IMR-90 (cell line): ENCODE measurements at regions not wholly inside any gene's neighbourhood (a gene's known extent, or its start where the extent isn't known, plus 50 kb on each side); places are given as distances from the start of the nearest gene placed in this dataset.

Experiments used
- ATAC-seq: fragments of 200-7000 bp; cut with Tn5 transposase; 2 replicates; pipeline ENCODE4 v1.9.1; 2020; ENCODE audit warnings: low read depth, mild to moderate bottlenecking, moderate library complexity
- BruUV-seq: library from RNA; stranded (reverse); fragments of 400-500 nt; replicated peaks from 2 replicates; lab custom pipeline; 2021; lab: Mats Ljungman, UMichigan
- CTCF ChIA-PET: fragments of 300-600 bp; formaldehyde crosslinking; extraction: SDS; loops from one replicate; lab custom pipeline; 2021; ENCODE audit warnings: antibody characterized with exemption; lab: Yijun Ruan, JAX
- POLR2A ChIA-PET: fragments of 300-600 bp; sonication (Branson Sonifier 250); formaldehyde crosslinking; loops from one replicate; lab custom pipeline; 2022; ENCODE audit warnings: antibody characterized with exemption; ENCODE audit not compliant: unreplicated experiment; lab: Charles Lee
- DNase-seq: peaks from one replicate; pipeline ENCODE4 v3.0.0; 2013
- H2AFZ ChIP-seq: replicated peaks from 2 replicates; pipeline ENCODE3; 2013; ENCODE audit warnings: low read length, mild to moderate bottlenecking; ENCODE audit not compliant: poor library complexity
- H2AK5ac ChIP-seq: 2 replicates; pipeline ENCODE4 v1.6.1; 2013; ENCODE audit warnings: low read depth, low read length, inconsistent platforms
- H2AK9ac ChIP-seq: replicated peaks from 2 replicates; pipeline ENCODE3; 2013; ENCODE audit warnings: mild to moderate bottlenecking, low read depth, low read length, moderate library complexity; ENCODE audit not compliant: poor library complexity
- H2BK120ac ChIP-seq: 2 replicates; pipeline ENCODE4 v1.6.1; 2013; ENCODE audit warnings: low read depth, low read length, inconsistent platforms
- H2BK15ac ChIP-seq: 3 replicates; pipeline ENCODE4 v1.6.1; 2013; ENCODE audit warnings: low read depth, low read length, inconsistent platforms
- H2BK20ac ChIP-seq: 2 replicates; pipeline ENCODE4 v1.6.1; 2013; ENCODE audit warnings: low read depth, mild to moderate bottlenecking, inconsistent platforms, low read length, moderate library complexity
- H2BK5ac ChIP-seq: 2 replicates; pipeline ENCODE4 v1.6.1; 2013; ENCODE audit warnings: mild to moderate bottlenecking, low read depth, low read length, inconsistent platforms; ENCODE audit not compliant: poor library complexity, severe bottlenecking
- H3K14ac ChIP-seq: replicated peaks from 2 replicates; pipeline ENCODE4 v1.6.1; 2013; ENCODE audit warnings: low read depth, low read length, inconsistent platforms
- H3K18ac ChIP-seq: 2 replicates; pipeline ENCODE4 v1.6.1; 2013; ENCODE audit warnings: low read depth, low read length, control low read depth
- H3K23ac ChIP-seq: 2 replicates; pipeline ENCODE4 v1.6.1; 2013; ENCODE audit warnings: low read depth, low read length, inconsistent platforms
- H3K27ac ChIP-seq: 2 replicates; pipeline ENCODE4 v1.5.1; 2013; ENCODE audit warnings: mild to moderate bottlenecking, control low read depth, low read length; ENCODE audit not compliant: insufficient read depth
- H3K27me3 ChIP-seq: 2 replicates; pipeline ENCODE4 v1.6.1; 2013; ENCODE audit warnings: low read length; ENCODE audit not compliant: control insufficient read depth, insufficient read depth
- H3K36me3 ChIP-seq: 2 replicates; pipeline ENCODE4 v1.6.1; 2013; ENCODE audit warnings: low read length, mixed read lengths; ENCODE audit not compliant: control insufficient read depth, insufficient read depth
- H3K4ac ChIP-seq: 2 replicates; pipeline ENCODE4 v1.6.1; 2013; ENCODE audit warnings: low read depth, low read length, inconsistent platforms
- H3K4me1 ChIP-seq: 2 replicates; pipeline ENCODE4 v1.6.1; 2013; ENCODE audit warnings: low read length, mixed read lengths; ENCODE audit not compliant: control insufficient read depth, insufficient read depth
- H3K4me2 ChIP-seq: 2 replicates; pipeline ENCODE4 v1.6.1; 2013; ENCODE audit warnings: low read depth, mild to moderate bottlenecking, control low read depth, low read length, moderate library complexity
- H3K4me3 ChIP-seq: 2 replicates; pipeline ENCODE4 v1.5.1; 2013; ENCODE audit warnings: low read depth, mild to moderate bottlenecking, control low read depth, low read length, moderate library complexity; ENCODE audit not compliant: insufficient read depth
- H3K56ac ChIP-seq: 2 replicates; pipeline ENCODE4 v1.6.1; 2013; ENCODE audit warnings: low read length, inconsistent platforms; ENCODE audit not compliant: insufficient read depth; ENCODE audit errors: extremely low read depth
- H3K79me1 ChIP-seq, 2 experiments: 2 replicates each; pipeline ENCODE4 v1.6.1; 2013; ENCODE audit warnings: low read length in 2 of 2, inconsistent platforms in 1 of 2, low read depth in 1 of 2
- H3K9ac ChIP-seq: 2 replicates; pipeline ENCODE4 v1.6.1; 2013; ENCODE audit warnings: low read depth, low read length, control low read depth
- H3K9me1 ChIP-seq: 2 replicates; pipeline ENCODE4 v1.6.1; 2013; ENCODE audit warnings: low read length, inconsistent platforms; ENCODE audit not compliant: insufficient read depth
- H3K9me3 ChIP-seq: 2 replicates; pipeline ENCODE4 v1.6.1; 2013; ENCODE audit warnings: low read length; ENCODE audit not compliant: control insufficient read depth, insufficient read depth
- H4K20me1 ChIP-seq: 2 replicates; pipeline ENCODE4 v1.6.1; 2013; ENCODE audit warnings: low read length, inconsistent platforms; ENCODE audit not compliant: insufficient read depth
- H4K5ac ChIP-seq: 2 replicates; pipeline ENCODE4 v1.6.1; 2013; ENCODE audit warnings: mild to moderate bottlenecking, low read depth, low read length, control low read depth
- H4K8ac ChIP-seq, 2 experiments: 2 replicates each; pipeline ENCODE4 v1.6.1; 2013; ENCODE audit warnings: low read depth in 2 of 2, low read length in 2 of 2, control low read depth in 1 of 2, inconsistent platforms in 1 of 2
- H4K91ac ChIP-seq: 2 replicates; pipeline ENCODE4 v1.6.1; 2013; ENCODE audit warnings: low read depth, low read length, inconsistent platforms; ENCODE audit not compliant: insufficient read depth
- BHLHE40 ChIP-seq: fragments of 150-350 bp; IDR thresholded peaks from 2 replicates; pipeline ENCODE4 v1.6.1; 2016; ENCODE audit warnings: mild to moderate bottlenecking, low read depth, low read length
- CEBPB ChIP-seq: IDR thresholded peaks from 2 replicates; pipeline ENCODE4 v1.6.1; 2012; ENCODE audit warnings: low read depth, low read length, improper control_type of control experiment
- CHD1 ChIP-seq: IDR thresholded peaks from 2 replicates; pipeline ENCODE4 v1.6.1; 2012; ENCODE audit warnings: low read depth, low read length, improper control_type of control experiment
- FOS ChIP-seq: fragments of 150-350 bp; IDR thresholded peaks from 2 replicates; pipeline ENCODE4 v1.6.1; 2016; ENCODE audit warnings: low read depth, low read length
- MAFK ChIP-seq: IDR thresholded peaks from 2 replicates; pipeline ENCODE4 v1.6.1; 2012; ENCODE audit warnings: low read depth, low read length, improper control_type of control experiment
- MAZ ChIP-seq: IDR thresholded peaks from 2 replicates; pipeline ENCODE4 v1.6.1; 2012; ENCODE audit warnings: low read depth, mild to moderate bottlenecking, low read length, improper control_type of control experiment, moderate library complexity, borderline replicate concordance
- MXI1 ChIP-seq: IDR thresholded peaks from 2 replicates; pipeline ENCODE4 v1.6.1; 2012; ENCODE audit warnings: low read depth, mild to moderate bottlenecking, low read length, moderate library complexity, borderline replicate concordance
- NFE2L2 ChIP-seq: fragments of 150-350 bp; IDR thresholded peaks from 2 replicates; pipeline ENCODE4 v1.6.1; 2016; ENCODE audit warnings: low read depth, mild to moderate bottlenecking, low read length
- POLR2A ChIP-seq: IDR thresholded peaks from 2 replicates; pipeline ENCODE4 v1.6.1; 2012; ENCODE audit warnings: mild to moderate bottlenecking, low read depth, low read length
- RAD21 ChIP-seq: IDR thresholded peaks from 2 replicates; pipeline ENCODE4 v1.6.1; 2012; ENCODE audit warnings: low read length, improper control_type of control experiment
- RCOR1 ChIP-seq: IDR thresholded peaks from 2 replicates; pipeline ENCODE4 v1.6.1; 2012; ENCODE audit warnings: mild to moderate bottlenecking, low read length, improper control_type of control experiment; ENCODE audit not compliant: insufficient replicate concordance
- RFX5 ChIP-seq: IDR thresholded peaks from 2 replicates; pipeline ENCODE4 v1.8.0; 2012; ENCODE audit warnings: low read depth, mild to moderate bottlenecking, low read length, moderate library complexity
- SMC3 ChIP-seq: fragments of 150-350 bp; IDR thresholded peaks from 2 replicates; pipeline ENCODE4 v1.6.1; 2016; ENCODE audit warnings: low read depth, mild to moderate bottlenecking, antibody characterized with exemption, low read length, moderate library complexity
- WGBS, 2 experiments: methylation state at CpG; one replicate each; pipeline versions ENCODE4 v1.1.5 to v1.1.7; 2013; ENCODE audit warnings: missing lambda C conversion rate in 2 of 2; ENCODE audit not compliant: insufficient read length in 1 of 2; ENCODE audit errors: extremely low coverage in 2 of 2; 5-methylcytosine and 5-hydroxymethylcytosine counted together
- dilution Hi-C: fragments of 300-500 bp; cut with HindIII; formaldehyde crosslinking; loops from one replicate; pipeline ENCODE4 v1.14.3; 2018; ENCODE audit warnings: low sequenced_read_pairs; ENCODE audit not compliant: unreplicated experiment
- in situ Hi-C: fragments of 300-500 bp; cut with MboI; formaldehyde crosslinking; loops from 3 replicates; pipeline ENCODE4 v1.14.3; 2019; ENCODE audit warnings: low sequenced_read_pairs, inconsistent platforms, mixed read lengths
- intact Hi-C: fragments of 100-400 bp; cut with micrococcal nuclease; formaldehyde crosslinking; loops from 2 replicates; pipeline ENCODE4 v1.10.0; 2022
- TF ChIP-seq, protein P1 (sequence below): fragments of 150-350 bp; IDR thresholded peaks from 2 replicates; pipeline ENCODE4 v1.6.1; 2017; ENCODE audit warnings: mild to moderate bottlenecking, antibody characterized with exemption, low read length, low read depth
- TF ChIP-seq, protein P2 (sequence below): fragments of 150-350 bp; IDR thresholded peaks from 2 replicates; pipeline ENCODE4 v1.6.1; 2016; ENCODE audit warnings: low read depth, mild to moderate bottlenecking, low read length, moderate library complexity, borderline replicate concordance
- TF ChIP-seq, protein P3 (sequence below): conservative IDR thresholded peaks from 2 replicates; pipeline ENCODE4 v1.5.1; 2012; ENCODE audit warnings: mild to moderate bottlenecking, low read depth, low read length, improper control_type of control experiment

DNA sequence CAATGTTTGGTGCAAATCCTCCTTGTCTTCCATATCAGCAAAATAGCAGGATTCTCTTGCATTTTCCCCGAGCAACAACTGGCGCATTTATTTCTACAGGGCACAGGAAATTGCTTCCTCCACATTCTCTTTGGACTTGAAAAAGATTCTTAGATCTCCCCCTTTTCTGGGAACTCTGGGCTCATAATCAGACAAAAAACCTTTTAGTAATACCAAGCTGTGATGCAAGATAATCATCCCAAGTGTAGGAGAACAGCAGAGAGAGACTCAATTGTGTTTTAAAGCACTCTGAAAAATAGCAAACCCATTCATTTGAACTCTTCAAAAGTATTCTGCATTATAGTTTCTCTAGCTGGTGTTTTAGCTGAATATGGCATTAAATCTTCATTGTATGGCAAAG is 419.6 kb upstream of the NPVF start:
- H3K79me1 ChIP-seq, result no peaks in the 10 kb centered on the region
- intact Hi-C loops (no loop called here), dilution Hi-C loops (no loop called here), in situ Hi-C loops (no loop called here)
- H3K56ac ChIP-seq, result no peak overlapping the region
- H4K91ac ChIP-seq, result no peak overlapping the region
- H3K4me1 ChIP-seq, result no peaks in the 10 kb centered on the region
- H4K20me1 ChIP-seq, result no peaks in the 10 kb centered on the region
- no peak overlapping the region for H3K4me3 ChIP-seq
- WGBS, 2 experiments, result 57% methylated on average over 2 of the region's 2 CpGs; no CpG with 5 or more reads in 1 of the 2 experiments
- no peak for TF ChIP-seq CEBPB
- TF ChIP-seq BHLHE40, result no peak
- TF ChIP-seq, protein P1, sequence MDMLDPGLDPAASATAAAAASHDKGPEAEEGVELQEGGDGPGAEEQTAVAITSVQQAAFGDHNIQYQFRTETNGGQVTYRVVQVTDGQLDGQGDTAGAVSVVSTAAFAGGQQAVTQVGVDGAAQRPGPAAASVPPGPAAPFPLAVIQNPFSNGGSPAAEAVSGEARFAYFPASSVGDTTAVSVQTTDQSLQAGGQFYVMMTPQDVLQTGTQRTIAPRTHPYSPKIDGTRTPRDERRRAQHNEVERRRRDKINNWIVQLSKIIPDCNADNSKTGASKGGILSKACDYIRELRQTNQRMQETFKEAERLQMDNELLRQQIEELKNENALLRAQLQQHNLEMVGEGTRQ, result no peak
- TF ChIP-seq RCOR1, result no peak
- no peak for TF ChIP-seq MAZ
- no peak for TF ChIP-seq RAD21
- TF ChIP-seq CHD1, result no peak
- TF ChIP-seq, protein P2, sequence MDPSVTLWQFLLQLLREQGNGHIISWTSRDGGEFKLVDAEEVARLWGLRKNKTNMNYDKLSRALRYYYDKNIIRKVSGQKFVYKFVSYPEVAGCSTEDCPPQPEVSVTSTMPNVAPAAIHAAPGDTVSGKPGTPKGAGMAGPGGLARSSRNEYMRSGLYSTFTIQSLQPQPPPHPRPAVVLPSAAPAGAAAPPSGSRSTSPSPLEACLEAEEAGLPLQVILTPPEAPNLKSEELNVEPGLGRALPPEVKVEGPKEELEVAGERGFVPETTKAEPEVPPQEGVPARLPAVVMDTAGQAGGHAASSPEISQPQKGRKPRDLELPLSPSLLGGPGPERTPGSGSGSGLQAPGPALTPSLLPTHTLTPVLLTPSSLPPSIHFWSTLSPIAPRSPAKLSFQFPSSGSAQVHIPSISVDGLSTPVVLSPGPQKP, result no peak
- TF ChIP-seq NFE2L2, result no peak
- TF ChIP-seq MAFK, result no peak
- TF ChIP-seq SMC3, result no peak
- TF ChIP-seq FOS, result no peak
- no peak for TF ChIP-seq RFX5
- TF ChIP-seq MXI1, result no peak
- TF ChIP-seq, protein P3, sequence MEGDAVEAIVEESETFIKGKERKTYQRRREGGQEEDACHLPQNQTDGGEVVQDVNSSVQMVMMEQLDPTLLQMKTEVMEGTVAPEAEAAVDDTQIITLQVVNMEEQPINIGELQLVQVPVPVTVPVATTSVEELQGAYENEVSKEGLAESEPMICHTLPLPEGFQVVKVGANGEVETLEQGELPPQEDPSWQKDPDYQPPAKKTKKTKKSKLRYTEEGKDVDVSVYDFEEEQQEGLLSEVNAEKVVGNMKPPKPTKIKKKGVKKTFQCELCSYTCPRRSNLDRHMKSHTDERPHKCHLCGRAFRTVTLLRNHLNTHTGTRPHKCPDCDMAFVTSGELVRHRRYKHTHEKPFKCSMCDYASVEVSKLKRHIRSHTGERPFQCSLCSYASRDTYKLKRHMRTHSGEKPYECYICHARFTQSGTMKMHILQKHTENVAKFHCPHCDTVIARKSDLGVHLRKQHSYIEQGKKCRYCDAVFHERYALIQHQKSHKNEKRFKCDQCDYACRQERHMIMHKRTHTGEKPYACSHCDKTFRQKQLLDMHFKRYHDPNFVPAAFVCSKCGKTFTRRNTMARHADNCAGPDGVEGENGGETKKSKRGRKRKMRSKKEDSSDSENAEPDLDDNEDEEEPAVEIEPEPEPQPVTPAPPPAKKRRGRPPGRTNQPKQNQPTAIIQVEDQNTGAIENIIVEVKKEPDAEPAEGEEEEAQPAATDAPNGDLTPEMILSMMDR, result no peak
- TF ChIP-seq POLR2A, result no peak
- H4K8ac ChIP-seq, result no peak overlapping the region
- H2BK5ac ChIP-seq, result no peak overlapping the region
- H3K9me1 ChIP-seq, result no peaks in the 10 kb centered on the region
- H3K9me3 ChIP-seq, result no peaks in the 10 kb centered on the region
- no peaks in the 10 kb centered on the region; the same call in 1 of the 2 replicates for H3K27me3 ChIP-seq
- H3K4me2 ChIP-seq, result no peak overlapping the region
- no peak for DNase-seq
- no peak overlapping the region for H2AK5ac ChIP-seq
- H3K18ac ChIP-seq, result no peak overlapping the region
- no peak overlapping the region for H3K23ac ChIP-seq
- H3K36me3 ChIP-seq, result no peaks in the 10 kb centered on the region
- H2BK20ac ChIP-seq, result no peak overlapping the region
- H2AFZ ChIP-seq, result no peak overlapping the region
- no peak overlapping the region for H2BK120ac ChIP-seq
- no peak for ATAC-seq
- H3K4ac ChIP-seq, result no peak overlapping the region
- ChIA-PET POLR2A (no interaction called here), CTCF (no interaction called here)
- H3K14ac ChIP-seq, result no peak overlapping the region
- no peak overlapping the region for H3K9ac ChIP-seq
- no peak overlapping the region for H2AK9ac ChIP-seq
- no peak overlapping the region for H4K5ac ChIP-seq
- H3K27ac ChIP-seq, result no peak overlapping the region
- H2BK15ac ChIP-seq, result no peak overlapping the region
- no TSS peak for BruUV-seq
